GM06990 (cell line): ENCODE measurements at regions not wholly inside any gene's neighbourhood (a gene's known extent, or its start where the extent isn't known, plus 50 kb on each side); places are given as distances from the start of the nearest gene placed in this dataset.

ENCODE experiments used
- DNase-seq: peaks from one replicate; pipeline ENCODE4 v3.0.0-alpha.2; 2011; ENCODE audit not compliant: insufficient read length; ENCODE audit errors: extremely low read depth
- H3K27me3 ChIP-seq: replicated peaks from 2 replicates; pipeline ENCODE4 v1.6.0; 2011; ENCODE audit warnings: low read length; ENCODE audit not compliant: control insufficient read depth, insufficient read depth
- H3K36me3 ChIP-seq: 2 replicates; pipeline ENCODE4 v1.5.1; 2011; ENCODE audit warnings: low read length; ENCODE audit not compliant: control insufficient read depth, insufficient read depth
- H3K4me3 ChIP-seq: replicated peaks from 2 replicates; pipeline ENCODE4 v1.5.1; 2011; ENCODE audit warnings: low read depth, mild to moderate bottlenecking, control low read depth, low read length
- CTCF ChIP-seq: IDR thresholded peaks from 2 replicates; pipeline ENCODE4 v1.5.1; 2011; ENCODE audit warnings: low read length, control low read depth, mild to moderate bottlenecking, inconsistent platforms; ENCODE audit not compliant: insufficient read depth, poor library complexity, severe bottlenecking

DNA sequence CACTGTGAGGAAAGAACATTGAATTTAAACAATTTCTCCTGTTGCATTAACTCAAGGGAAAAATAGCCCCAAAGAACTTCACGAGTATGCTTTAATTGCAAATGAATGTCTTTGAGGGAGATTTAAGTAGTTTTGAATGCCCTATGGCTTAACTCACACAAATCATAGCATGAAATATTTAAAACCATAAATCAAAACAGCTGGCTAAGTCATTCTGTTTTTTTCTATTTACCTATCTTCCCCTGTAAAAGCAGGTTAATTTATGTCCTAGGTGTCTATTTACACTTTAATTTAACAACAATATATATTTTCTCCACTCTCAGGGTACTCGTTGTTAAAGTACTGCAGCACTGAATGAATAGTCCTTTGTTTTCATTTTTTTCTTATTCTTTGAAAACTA, 118.8 kb upstream of the PIEZO2 start:
- Histone ChIP-seq H3K4me3 (no peak overlapping the region), H3K36me3 (no peaks in the 10 kb centered on the region), H3K27me3 (no peaks in the 10 kb centered on the region)
- no peak for TF ChIP-seq CTCF
- DNase-seq, result no peak

GRCh38 chr18:11266781-11267480, 117.6 kb upstream of the PIEZO2 start:
- no peak for DNase-seq
- TF ChIP-seq CTCF, result no peak
- Histone ChIP-seq H3K4me3 (no peak overlapping the region), H3K36me3 (no peaks in the 10 kb centered on the region), H3K27me3 (no peaks in the 10 kb centered on the region)

DNA sequence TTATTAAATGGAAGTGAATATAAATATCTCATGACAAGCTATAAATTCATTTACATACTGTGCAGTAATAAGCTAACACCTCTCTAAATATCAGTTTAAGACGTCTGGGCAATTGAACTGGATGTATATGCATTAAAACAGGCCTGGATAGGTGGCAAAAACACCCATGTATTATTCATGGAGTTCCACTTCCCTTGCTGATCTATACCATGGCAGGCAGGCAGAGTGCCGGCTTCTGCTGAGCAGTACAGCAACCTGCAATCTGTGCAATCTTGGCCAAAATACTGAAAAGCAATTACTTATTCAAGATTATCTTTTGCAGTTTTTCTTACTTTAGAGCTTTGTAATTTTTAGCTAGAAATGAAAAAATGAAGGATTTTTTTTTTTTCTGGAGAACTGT, 112.1 kb upstream of the PIEZO2 start:
- TF ChIP-seq CTCF, result no peak
- Histone ChIP-seq H3K27me3 (no peaks in the 10 kb centered on the region), H3K4me3 (no peak overlapping the region), H3K36me3 (no peaks in the 10 kb centered on the region)
- no peak for DNase-seq

- TF ChIP-seq CTCF, result no peak
- Histone ChIP-seq H3K4me3 (no peak overlapping the region), H3K27me3 (no peaks in the 10 kb centered on the region), H3K36me3 (no peaks in the 10 kb centered on the region)
- DNase-seq, result no peak
Measured at GRCh38 chr18:11260961-11261461, 111.6 kb upstream of the PIEZO2 start.

DNA sequence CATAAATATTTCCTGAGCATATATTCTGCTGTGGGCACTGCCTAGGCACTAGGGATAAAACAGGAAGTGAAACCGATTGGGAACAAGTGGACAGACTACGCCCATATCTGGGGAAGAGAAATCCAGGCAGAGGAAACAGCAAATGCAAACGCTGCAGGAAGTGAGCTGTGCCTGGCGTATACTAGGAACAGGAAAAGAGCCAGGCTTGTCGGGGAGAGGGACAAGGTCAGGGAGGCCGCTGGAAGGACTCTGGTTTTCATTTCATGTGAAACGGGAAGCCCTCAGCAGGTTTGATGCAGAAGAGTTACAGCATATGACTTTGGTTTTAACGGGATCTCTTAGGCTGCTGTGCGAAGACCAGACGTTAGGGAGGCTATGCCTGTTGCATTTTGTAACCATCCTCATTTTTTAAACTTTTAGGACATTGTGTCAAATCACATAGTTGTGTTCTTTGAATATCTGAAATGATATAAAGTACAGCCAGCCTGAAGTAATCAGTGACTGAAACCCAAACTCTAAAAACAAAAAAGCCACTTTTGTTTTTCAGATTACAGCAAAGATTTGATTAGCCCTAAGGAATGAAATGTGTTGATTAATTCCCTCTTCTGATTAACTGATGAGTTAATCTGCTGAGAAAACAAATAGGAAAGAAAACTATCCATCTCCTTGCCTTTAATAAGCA, 110.2 kb upstream of the PIEZO2 start:
- H3K36me3 ChIP-seq, result no peaks in the 10 kb centered on the region
- no peaks in the 10 kb centered on the region for H3K27me3 ChIP-seq
- no peak for TF ChIP-seq CTCF
- DNase-seq, result no peak
- H3K4me3 ChIP-seq, result no peak overlapping the region
